ENCODE measurements at regions not wholly inside any gene's neighbourhood (a gene's known extent, or its start where the extent isn't known, plus 50 kb on each side); places are given as distances from the start of the nearest gene placed in this dataset.
A peak's percentile ranks its signal among the peaks of the same experiment; 100 is the strongest.

- ATAC-seq = no peak
- TF ChIP-seq CTCF (IDR thresholded peaks at IDR 0.05) = no peak
- Histone ChIP-seq H3K36me3 (ENCODE audit: low read depth) (no peaks in the 10 kb centered on the region), H3K4me3 (no peak overlapping the region), H3K4me1 (ENCODE audit: low read depth) (peaks cover 4% of the 10 kb centered on the region), H3K9me3 (no peaks in the 10 kb centered on the region)
- intact Hi-C loops (cut with DNase I, micrococcal nuclease) = no loop called here
- DNase-seq = no peak
Observed at GRCh38 chr3:43892061-43892460, 201.3 kb downstream of the ABHD5 start.

- no peak for TF ChIP-seq CTCF (IDR thresholded peaks at IDR 0.05)
- Histone ChIP-seq H3K36me3 (ENCODE audit: low read depth) (no peaks in the 10 kb centered on the region), H3K4me1 (ENCODE audit: low read depth) (peaks cover 4% of the 10 kb centered on the region), H3K9me3 (no peaks in the 10 kb centered on the region), H3K4me3 (no peak overlapping the region)
- intact Hi-C loops (cut with DNase I, micrococcal nuclease) = no loop called here
- DNase-seq = no peak
- ATAC-seq = no peak
Observed at GRCh38 chr3:43892526-43892925, 201.8 kb downstream of the ABHD5 start.

- no peak for TF ChIP-seq CTCF (IDR thresholded peaks at IDR 0.05)
- no peak for DNase-seq
- Histone ChIP-seq H3K4me1 (ENCODE audit: low read depth) (peaks cover 4% of the 10 kb centered on the region), H3K9me3 (no peaks in the 10 kb centered on the region), H3K36me3 (ENCODE audit: low read depth) (no peaks in the 10 kb centered on the region), H3K4me3 (no peak overlapping the region)
- no peak for ATAC-seq
- intact Hi-C loops (cut with DNase I, micrococcal nuclease) = no loop called here
Observed at GRCh38 chr3:43893727-43894126, 203.0 kb downstream of the ABHD5 start.

- ATAC-seq = peak; percentile 88
- peak; percentile 40 to 57 (median 55) for DNase-seq
- Histone ChIP-seq H3K4me1 (ENCODE audit: low read depth) (peaks cover 4% of the 10 kb centered on the region), H3K9me3 (no peaks in the 10 kb centered on the region), H3K4me3 (no peak overlapping the region), H3K36me3 (ENCODE audit: low read depth) (no peaks in the 10 kb centered on the region)
- TF ChIP-seq CTCF (IDR thresholded peaks at IDR 0.05) = no peak
- intact Hi-C loops (cut with DNase I, micrococcal nuclease) = no loop called here
Observed at GRCh38 chr3:43894176-43895049, 203.7 kb downstream of the ABHD5 start.

GRCh38 chr3:43895573-43895972 lies 204.8 kb downstream of the ABHD5 start:
- H3K9me3 ChIP-seq = no peaks in the 10 kb centered on the region
- no peak for TF ChIP-seq CTCF (IDR thresholded peaks at IDR 0.05)
- DNase-seq (no peak), ATAC-seq (no peak)
- peaks cover 4% of the 10 kb centered on the region for H3K4me1 ChIP-seq (ENCODE audit: low read depth)
- intact Hi-C loops (cut with DNase I, micrococcal nuclease) = no loop called here
- H3K36me3 ChIP-seq (ENCODE audit: low read depth) = no peaks in the 10 kb centered on the region
- H3K4me3 ChIP-seq = no peak overlapping the region
